ENCODE measurements at regions not wholly inside any gene's neighbourhood (a gene's known extent, or its start where the extent isn't known, plus 50 kb on each side); places are given as distances from the start of the nearest gene placed in this dataset.

GRCh38 chr6:140403020-140403419 lies 1028.6 kb upstream of the CITED2 start:
- FAIRE-seq = no peak
- in situ Hi-C loops (cut with MboI) = no loop called here
- Histone ChIP-seq H3K9me3 (replicated peaks; ENCODE audit: control insufficient read depth, insufficient read depth, low read depth, low read length) (no peaks in the 10 kb centered on the region), H2AFZ (ENCODE audit: low read depth, low read length) (no peak overlapping the region), H3K4me1 (replicated peaks in 1 of 2; ENCODE audit: control insufficient read depth in 2 of 2, insufficient read depth in 2 of 2, low read length in 2 of 2) (no peaks in the 10 kb centered on the region), H3K4me2 (ENCODE audit: insufficient read depth, low read length) (no peak overlapping the region), H3K9me1 (ENCODE audit: control insufficient read depth, insufficient read depth, low read length) (no peaks in the 10 kb centered on the region), H3K36me3 (ENCODE audit: control insufficient read depth, insufficient read depth, low read length) (no peaks in the 10 kb centered on the region), H3K4me3 (no peak overlapping the region), H3K9ac (ENCODE audit: insufficient read depth in 1 of 2, low read depth in 2 of 2, low read length in 2 of 2) (no peak overlapping the region), H3K79me2 (ENCODE audit: control insufficient read depth, insufficient read depth, low read length) (no peaks in the 10 kb centered on the region), H3K27me3 (ENCODE audit: control insufficient read depth in 2 of 2, insufficient read depth in 2 of 2, low read length in 2 of 2) (no peaks in the 10 kb centered on the region), H4K20me1 (replicated peaks; ENCODE audit: control insufficient read depth, insufficient read depth, low read length) (no peaks in the 10 kb centered on the region), H3K27ac (ENCODE audit: extremely low read depth, low read depth, low read length) (no peak overlapping the region)
- ChIA-PET CTCF (ENCODE audit: low intra/inter-chr PET ratio) (no interaction called here), POLR2A (no interaction called here)
- no TSS peak for BruUV-seq (replicated peaks)
- no peak for DNase-seq (ENCODE audit: extremely low read depth in 1 of 4, low spot score in 3 of 4)
- no peak for ATAC-seq
- intact Hi-C loops (cut with micrococcal nuclease) = no loop called here
- TF ChIP-seq PML (IDR thresholded peaks at IDR 0.05; ENCODE audit: low read length) = no peak
- TF ChIP-seq ZNF518B (CRISPR knock-in tag; IDR thresholded peaks at IDR 0.05) = no peak
- TF ChIP-seq RBM34 (IDR thresholded peaks at IDR 0.05; ENCODE audit: borderline replicate concordance, insufficient read depth, low read length) = no peak
- TF ChIP-seq PTBP1 (IDR thresholded peaks at IDR 0.05; ENCODE audit: low read depth, low read length) = no peak
- no peak for TF ChIP-seq POU5F1 (IDR thresholded peaks at IDR 0.05; ENCODE audit: borderline replicate concordance, low read depth, low read length, partially characterized antibody)
- TF ChIP-seq JUND (IDR thresholded peaks at IDR 0.05; ENCODE audit: borderline replicate concordance, low read depth, low read length) = no peak
- TF ChIP-seq JUND (tag; IDR thresholded peaks at IDR 0.05; ENCODE audit: borderline replicate concordance, low read depth, low read length) = no peak
- TF ChIP-seq KLF16 (IDR thresholded peaks at IDR 0.05) = no peak
- no peak for TF ChIP-seq EWSR1 (IDR thresholded peaks at IDR 0.05; ENCODE audit: borderline replicate concordance, low read depth, partially characterized antibody)
- no peak for TF ChIP-seq ZNF12 (CRISPR knock-in tag; IDR thresholded peaks at IDR 0.05)
- TF ChIP-seq ATF3 (IDR thresholded peaks at IDR 0.05) = no peak
- TF ChIP-seq ATF3 (CRISPR knock-in tag; conservative IDR thresholded peaks at IDR 0.05) = no peak
- TF ChIP-seq DNMT1 (IDR thresholded peaks at IDR 0.05) = no peak
- no peak for TF ChIP-seq NR1H2 (CRISPR knock-in tag; IDR thresholded peaks at IDR 0.05)
- no peak for TF ChIP-seq MCM3 (IDR thresholded peaks at IDR 0.05)
- no peak for TF ChIP-seq STAT5A (IDR thresholded peaks at IDR 0.05; ENCODE audit: borderline replicate concordance, low read length)
- TF ChIP-seq ZNF77 (CRISPR knock-in tag; IDR thresholded peaks at IDR 0.05) = no peak
- no peak for TF ChIP-seq RFX1 (IDR thresholded peaks at IDR 0.05)
- no peak for TF ChIP-seq ZFPM2 (CRISPR knock-in tag; IDR thresholded peaks at IDR 0.05)
- TF ChIP-seq RBM14 (IDR thresholded peaks at IDR 0.05; ENCODE audit: borderline replicate concordance, insufficient read depth, low read depth, low read length) = no peak
- TF ChIP-seq HINFP (tag; conservative IDR thresholded peaks at IDR 0.05; ENCODE audit: low read depth) = no peak

Data from K562 (cell line).